HepG2 (cell line): ENCODE measurements at regions not wholly inside any gene's neighbourhood (a gene's known extent, or its start where the extent isn't known, plus 50 kb on each side); places are given as distances from the start of the nearest gene placed in this dataset.

Experiments
- AHR ChIP-seq: IDR thresholded peaks from 2 replicates; pipeline ENCODE4 v1.6.1; 2018; ENCODE audit warnings: missing genetic modification reagents, missing compliant biosample characterization
- CBX1 ChIP-seq: IDR thresholded peaks from one replicate; pipeline ENCODE4 v1.6.1; 2016; ENCODE audit warnings: antibody characterized with exemption, low read depth
- CEBPB ChIP-seq: IDR thresholded peaks from 2 replicates; pipeline ENCODE4 v1.6.1; 2011; ENCODE audit warnings: low read depth, low read length, improper control_type of control experiment, borderline replicate concordance
- DPF2 ChIP-seq: sonication (generic); formaldehyde crosslinking; IDR thresholded peaks from 2 replicates; pipeline ENCODE4 v1.4.0; 2020; ENCODE audit warnings: mild to moderate bottlenecking, low read depth, missing genetic modification reagents, borderline replicate concordance
- GLI4 ChIP-seq: sonication (generic); formaldehyde crosslinking; IDR thresholded peaks from 2 replicates; pipeline ENCODE4 v1.5.1; 2020; ENCODE audit warnings: missing genetic modification reagents, mild to moderate bottlenecking, moderate library complexity, borderline replicate concordance
- GZF1 ChIP-seq: sonication (generic); formaldehyde crosslinking; IDR thresholded peaks from 2 replicates; pipeline ENCODE4 v1.5.1; 2020; ENCODE audit warnings: mild to moderate bottlenecking, missing genetic modification reagents
- HOMEZ ChIP-seq: IDR thresholded peaks from 2 replicates; pipeline ENCODE4 v1.6.1; 2016; ENCODE audit warnings: low read depth
- NFRKB ChIP-seq: fragments of 450-650 bp; IDR thresholded peaks from 2 replicates; pipeline ENCODE4 v1.6.1; 2017
- ZFP62 ChIP-seq: sonication (generic); formaldehyde crosslinking; IDR thresholded peaks from 2 replicates; pipeline ENCODE4 v1.4.0; 2020; ENCODE audit warnings: missing genetic modification reagents
- ZNF318 ChIP-seq: sonication (generic); formaldehyde crosslinking; IDR thresholded peaks from 2 replicates; pipeline ENCODE4 v1.4.0; 2020; ENCODE audit warnings: mild to moderate bottlenecking, missing genetic modification reagents
- ZNF350 ChIP-seq: sonication (generic); formaldehyde crosslinking; IDR thresholded peaks from 2 replicates; pipeline ENCODE4 v1.4.0; 2020; ENCODE audit warnings: mild to moderate bottlenecking, low read depth, missing genetic modification reagents, borderline replicate concordance
- ZNF792 ChIP-seq: IDR thresholded peaks from 2 replicates; pipeline ENCODE4 v1.6.1; 2016
- TF ChIP-seq, protein P1 (sequence below): sonication (generic); formaldehyde crosslinking; IDR thresholded peaks from 2 replicates; pipeline ENCODE4 v1.4.0; 2020; ENCODE audit warnings: mild to moderate bottlenecking, missing genetic modification reagents, borderline replicate concordance

GRCh38 chr4:125112536-125112935, 202.2 kb upstream of the FAT4 start (continued):
- no peak for TF ChIP-seq HOMEZ
- TF ChIP-seq ZNF350 (CRISPR knock-in tag): no peak
- TF ChIP-seq CBX1: no peak
- no peak for TF ChIP-seq NFRKB
- no peak for TF ChIP-seq ZNF318 (CRISPR knock-in tag)
- TF ChIP-seq DPF2 (CRISPR knock-in tag): no peak
- TF ChIP-seq GLI4: no peak
- TF ChIP-seq ZNF792 (CRISPR knock-in tag): no peak
- TF ChIP-seq GZF1: no peak
- no peak for TF ChIP-seq ZFP62 (CRISPR knock-in tag)
- no peak for TF ChIP-seq AHR
- TF ChIP-seq CEBPB: no peak
- TF ChIP-seq, protein P1, sequence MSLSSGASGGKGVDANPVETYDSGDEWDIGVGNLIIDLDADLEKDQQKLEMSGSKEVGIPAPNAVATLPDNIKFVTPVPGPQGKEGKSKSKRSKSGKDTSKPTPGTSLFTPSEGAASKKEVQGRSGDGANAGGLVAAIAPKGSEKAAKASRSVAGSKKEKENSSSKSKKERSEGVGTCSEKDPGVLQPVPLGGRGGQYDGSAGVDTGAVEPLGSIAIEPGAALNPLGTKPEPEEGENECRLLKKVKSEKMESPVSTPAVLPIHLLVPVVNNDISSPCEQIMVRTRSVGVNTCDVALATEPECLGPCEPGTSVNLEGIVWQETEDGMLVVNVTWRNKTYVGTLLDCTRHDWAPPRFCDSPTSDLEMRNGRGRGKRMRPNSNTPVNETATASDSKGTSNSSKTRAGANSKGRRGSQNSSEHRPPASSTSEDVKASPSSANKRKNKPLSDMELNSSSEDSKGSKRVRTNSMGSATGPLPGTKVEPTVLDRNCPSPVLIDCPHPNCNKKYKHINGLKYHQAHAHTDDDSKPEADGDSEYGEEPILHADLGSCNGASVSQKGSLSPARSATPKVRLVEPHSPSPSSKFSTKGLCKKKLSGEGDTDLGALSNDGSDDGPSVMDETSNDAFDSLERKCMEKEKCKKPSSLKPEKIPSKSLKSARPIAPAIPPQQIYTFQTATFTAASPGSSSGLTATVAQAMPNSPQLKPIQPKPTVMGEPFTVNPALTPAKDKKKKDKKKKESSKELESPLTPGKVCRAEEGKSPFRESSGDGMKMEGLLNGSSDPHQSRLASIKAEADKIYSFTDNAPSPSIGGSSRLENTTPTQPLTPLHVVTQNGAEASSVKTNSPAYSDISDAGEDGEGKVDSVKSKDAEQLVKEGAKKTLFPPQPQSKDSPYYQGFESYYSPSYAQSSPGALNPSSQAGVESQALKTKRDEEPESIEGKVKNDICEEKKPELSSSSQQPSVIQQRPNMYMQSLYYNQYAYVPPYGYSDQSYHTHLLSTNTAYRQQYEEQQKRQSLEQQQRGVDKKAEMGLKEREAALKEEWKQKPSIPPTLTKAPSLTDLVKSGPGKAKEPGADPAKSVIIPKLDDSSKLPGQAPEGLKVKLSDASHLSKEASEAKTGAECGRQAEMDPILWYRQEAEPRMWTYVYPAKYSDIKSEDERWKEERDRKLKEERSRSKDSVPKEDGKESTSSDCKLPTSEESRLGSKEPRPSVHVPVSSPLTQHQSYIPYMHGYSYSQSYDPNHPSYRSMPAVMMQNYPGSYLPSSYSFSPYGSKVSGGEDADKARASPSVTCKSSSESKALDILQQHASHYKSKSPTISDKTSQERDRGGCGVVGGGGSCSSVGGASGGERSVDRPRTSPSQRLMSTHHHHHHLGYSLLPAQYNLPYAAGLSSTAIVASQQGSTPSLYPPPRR (CRISPR knock-in tag): no peak
